NCI-H2029 (cell line): ENCODE measurements at regions not wholly inside any gene's neighbourhood (a gene's known extent, or its start where the extent isn't known, plus 50 kb on each side); places are given as distances from the start of the nearest gene placed in this dataset.
A peak's percentile ranks its signal among the peaks of the same experiment; 100 is the strongest.

Experiments used
- DNase-seq: peaks from one replicate; lab custom pipeline; 2025; lab: John Stamatoyannopoulos, UW

DNA sequence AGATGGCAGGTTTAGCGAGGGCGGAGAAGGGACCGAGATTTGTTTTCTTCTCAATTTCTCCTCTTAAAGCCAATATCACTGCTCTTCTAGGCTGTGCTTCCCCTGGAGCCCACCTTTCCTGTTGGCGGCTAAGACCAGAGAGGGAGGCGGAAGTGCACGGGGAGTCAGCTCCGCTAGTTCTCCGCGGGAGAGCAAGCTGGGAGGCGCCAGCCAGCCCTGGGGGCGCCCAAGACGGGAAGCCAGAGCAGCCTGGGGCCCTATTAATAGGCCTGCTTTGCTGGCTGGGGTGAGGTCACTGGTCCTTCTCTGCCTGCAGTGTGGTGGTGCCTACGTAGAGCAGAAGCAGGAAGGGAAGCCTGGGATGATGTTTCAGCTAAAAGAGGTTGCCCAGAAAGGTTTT is 61.6 kb downstream of the LSM5 start:
- DNase-seq: no peak

DNA sequence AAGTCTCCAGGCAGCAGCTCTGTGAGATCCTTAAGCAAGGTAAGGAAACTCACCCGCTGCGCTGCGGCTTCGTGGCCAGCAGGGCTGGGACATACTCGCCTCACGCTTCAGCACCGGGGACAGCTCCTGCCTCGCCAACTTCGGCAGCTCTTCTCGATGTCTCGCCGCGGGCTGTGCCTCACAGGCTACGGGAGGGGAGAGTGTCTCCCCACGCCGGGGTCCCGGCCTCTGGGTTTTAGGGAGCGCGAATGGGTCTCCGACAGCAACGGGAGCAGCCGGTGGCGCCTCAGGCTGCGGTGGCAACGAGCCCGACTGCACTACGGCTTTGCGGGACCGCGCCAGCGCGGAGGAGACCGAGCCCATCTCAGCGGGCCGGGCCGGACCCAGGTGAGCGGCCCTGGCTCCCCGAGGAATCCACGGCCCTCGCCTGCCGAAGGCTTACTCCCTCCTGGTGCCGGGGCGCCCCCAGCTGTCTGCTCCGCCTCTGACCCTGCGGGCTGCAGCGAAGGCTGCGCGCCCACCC is 62.4 kb downstream of the LSM5 start:
- DNase-seq: peak; percentile 15

DNA sequence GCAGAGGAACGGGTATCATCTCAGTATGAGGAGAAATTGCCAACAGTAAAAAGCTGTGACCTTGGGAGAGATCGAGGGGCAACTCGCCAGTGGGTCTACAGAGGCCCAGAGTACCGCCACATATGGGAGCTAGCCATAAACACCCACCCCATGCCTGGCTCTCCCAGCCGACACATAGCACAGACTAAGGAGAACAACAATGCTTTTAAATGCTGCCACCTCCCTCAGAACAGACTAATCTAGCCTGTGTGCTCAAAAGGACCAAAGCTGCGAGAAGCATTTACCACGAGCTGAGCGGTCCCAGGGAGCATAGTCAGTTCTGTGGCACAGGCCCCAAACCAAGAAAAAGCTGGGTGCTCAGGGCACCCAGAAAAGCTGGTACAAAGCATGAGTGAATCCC is 73.3 kb downstream of the LSM5 start:
- no peak for DNase-seq

DNA sequence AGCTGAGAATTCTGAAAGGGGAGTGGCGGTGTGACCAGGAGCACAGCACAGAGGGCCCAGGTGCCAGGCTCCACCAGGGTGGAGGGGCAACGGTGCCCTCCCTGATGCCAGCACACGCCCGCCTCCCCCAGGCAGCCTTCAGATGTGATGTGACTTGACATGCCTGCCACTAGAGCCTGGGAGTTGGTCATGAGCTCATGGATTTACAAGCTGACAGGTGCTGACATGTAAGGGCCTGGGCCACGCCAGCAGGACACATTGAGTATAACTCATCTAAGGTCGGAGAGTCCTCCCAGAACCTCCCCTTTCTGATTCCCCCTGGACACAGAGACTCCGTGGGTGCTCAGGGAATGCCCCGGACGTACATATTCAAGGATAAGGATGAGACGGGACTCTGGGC is 74.2 kb downstream of the LSM5 start:
- DNase-seq: no peak

DNA sequence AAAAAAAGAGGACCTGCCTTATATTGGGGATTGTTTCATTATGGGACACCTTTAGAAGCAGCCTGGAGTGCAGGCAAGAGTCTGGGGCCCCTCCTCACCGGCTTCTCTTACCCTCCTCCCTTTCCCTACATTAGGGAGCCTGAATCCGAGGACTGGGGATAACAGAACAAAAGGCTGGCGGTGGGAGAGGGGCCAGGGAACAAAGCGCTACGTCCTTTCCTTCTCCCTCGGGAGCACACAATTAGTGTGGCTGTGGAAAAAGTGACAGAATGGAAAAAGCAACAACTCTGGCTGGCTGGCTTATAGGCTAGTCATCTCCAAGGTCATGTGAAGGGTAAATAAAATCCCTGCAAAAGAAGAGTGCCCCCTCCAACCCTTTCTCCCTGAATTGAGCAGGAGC is 74.7 kb downstream of the LSM5 start:
- DNase-seq: no peak

DNA sequence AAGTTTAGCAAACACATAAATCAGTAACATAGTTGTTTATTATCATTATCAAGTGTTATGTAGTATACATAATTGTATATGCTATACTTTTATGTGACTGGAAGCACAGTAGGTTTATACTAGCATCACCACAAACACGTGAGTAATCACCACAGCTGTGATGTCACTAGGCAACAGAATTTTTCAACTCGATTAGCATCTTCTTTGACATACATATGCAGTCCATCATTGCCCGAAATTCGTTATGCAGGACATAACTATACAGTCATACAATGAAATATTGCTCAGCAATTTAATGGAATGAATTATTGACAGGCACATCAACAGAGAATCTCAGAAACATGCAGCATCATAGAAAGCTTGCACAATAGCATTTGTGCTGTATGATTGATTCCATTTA is 77.7 kb downstream of the LSM5 start:
- no peak for DNase-seq

DNA sequence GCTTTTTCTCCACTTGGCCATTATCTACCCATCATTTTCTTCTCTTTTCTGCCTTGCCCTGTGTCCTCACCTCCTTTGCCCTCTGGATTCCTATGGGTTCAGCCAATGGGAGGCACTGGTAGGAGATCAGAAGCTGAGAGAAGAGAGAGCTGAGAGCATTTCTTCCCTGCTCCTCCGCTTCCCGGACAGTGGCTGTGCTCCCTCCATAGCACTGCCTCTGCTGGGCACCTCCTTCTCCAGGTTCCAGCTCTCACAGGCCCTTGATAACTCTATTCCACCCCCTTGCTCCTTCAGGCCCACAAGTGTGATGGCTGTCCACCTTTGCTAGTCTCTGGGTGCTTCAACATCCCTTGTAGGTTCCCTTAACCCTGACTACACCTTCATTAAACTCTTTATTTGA is 79.6 kb downstream of the LSM5 start:
- no peak for DNase-seq

DNA sequence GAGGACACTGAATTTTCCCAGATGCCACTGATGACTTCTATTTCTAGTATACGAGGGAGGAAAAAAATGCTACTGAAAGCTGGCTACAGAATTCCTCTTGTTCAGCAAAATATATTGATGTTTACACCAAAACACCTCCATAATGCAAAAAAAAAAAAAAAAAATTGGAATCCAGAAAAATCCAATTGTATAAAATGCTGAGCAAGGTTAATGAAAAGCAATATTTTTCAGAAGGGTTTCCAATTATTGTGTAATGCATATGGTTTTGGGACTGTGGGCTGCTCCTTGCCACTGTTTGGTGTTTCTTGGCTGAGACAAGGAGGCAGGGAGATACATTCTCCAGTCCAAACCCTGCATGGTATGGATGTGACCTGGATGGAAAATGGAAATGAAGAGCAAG is 83.8 kb downstream of the LSM5 start:
- no peak for DNase-seq

DNA sequence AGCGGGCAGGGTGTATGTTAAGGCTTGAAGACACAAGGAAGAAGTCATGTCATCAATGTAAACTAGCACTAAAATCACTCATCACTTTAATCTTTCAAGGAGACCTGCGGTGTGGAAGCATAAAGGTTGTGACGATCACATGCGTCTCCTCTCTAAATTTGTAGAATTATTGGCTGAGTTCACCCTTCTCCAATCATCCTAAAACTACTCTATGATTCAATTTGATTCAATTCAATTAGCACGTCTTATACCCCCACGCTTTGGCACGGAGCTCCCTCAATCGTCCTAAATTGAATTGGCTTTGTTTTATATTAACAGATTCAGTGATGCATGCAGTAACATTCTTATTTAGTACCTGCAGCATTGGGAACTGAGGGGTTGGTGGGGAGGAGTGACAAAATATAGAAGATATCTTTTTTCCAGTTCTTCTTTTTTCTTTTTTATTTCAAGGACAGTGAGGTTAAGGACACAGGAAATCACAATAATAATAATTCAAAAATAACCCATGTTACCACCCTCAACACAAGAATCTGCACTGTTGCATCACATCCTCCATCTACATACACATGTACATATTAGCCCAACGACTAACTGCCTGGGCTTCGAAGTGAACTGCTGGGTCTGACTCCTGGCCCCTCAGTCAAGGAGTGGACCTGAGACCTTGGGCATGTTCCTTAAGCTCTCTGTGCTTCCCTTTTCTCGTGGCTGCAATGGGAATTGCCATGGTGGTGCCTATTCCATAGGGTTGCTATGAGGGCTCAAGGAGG is 86.5 kb downstream of the LSM5 start:
- no peak for DNase-seq

DNA sequence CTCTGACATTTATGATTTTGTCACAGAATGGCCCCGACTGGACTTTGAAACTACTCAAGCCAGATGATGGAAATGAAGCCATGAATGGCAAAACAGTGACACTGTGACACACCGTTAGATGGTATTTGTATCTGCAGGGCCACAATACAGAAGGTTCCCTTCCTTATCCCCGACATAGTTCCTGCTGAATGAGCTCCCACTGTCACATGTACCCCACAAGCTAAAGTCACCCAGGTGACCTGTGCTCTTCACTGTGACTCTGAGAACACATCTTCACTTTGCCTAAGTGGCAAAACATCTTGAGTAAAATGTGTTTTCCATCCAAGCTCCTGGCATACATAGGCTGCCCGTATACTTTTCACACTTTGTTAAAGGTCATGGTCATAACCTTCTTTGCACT is 89.5 kb downstream of the LSM5 start:
- no peak for DNase-seq

DNA sequence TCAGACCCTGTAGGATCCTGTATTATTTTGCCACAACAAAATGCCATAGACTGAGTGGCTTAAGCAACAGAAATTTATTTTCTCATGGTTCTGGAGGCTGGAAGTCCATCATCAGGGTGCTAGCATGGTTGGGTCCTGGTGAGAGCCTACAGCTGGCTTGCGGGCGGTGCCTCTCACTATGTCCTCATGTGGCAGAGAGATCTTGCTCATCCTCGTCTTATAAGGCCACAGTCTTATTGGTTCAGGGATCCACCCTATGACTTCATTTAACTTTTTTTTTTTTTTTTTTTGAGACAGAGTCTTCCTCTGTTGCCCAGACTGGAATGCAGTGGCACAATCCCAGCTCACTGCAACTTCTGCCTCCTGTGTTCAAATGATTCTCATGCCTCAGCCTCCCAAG is 90.9 kb downstream of the LSM5 start:
- no peak for DNase-seq

DNA sequence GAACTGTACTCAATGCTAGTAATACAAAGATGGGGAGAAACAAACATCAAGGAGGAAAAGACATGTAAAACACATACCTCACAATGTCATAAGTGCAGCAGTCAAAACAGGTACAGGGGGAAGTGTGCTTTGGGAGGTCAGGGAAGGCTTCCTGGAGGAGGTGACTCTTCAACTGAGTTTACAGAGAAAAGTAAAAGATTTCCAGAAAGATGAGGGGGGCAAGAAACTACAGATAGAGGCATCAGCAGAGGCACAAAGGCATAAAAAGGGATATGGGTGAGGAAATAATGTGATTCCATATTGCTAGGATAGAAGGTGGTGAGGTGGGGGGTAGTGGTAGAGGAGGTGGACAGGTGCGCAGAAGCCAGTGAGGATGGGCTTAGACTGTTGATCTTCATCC is 95.0 kb downstream of the LSM5 start:
- DNase-seq: no peak

DNA sequence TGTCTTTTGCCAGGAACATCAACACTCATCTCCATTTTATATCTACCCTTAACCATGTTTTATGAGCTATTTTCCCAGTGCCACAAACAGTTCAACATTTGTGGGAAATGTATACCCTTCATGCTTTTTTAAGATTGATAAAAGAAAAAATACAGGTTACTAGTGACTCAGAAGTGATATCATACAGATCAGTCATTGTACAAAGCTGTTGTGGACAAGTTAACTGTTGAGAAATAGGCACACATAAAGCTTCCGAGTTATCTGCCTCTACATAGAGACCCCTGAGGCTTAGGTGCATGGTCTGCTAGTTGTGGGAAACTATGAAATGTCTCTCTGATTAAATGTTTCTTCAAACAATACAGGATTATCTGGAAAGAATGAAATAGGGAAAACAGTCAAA is 96.3 kb downstream of the LSM5 start:
- DNase-seq: no peak

DNA sequence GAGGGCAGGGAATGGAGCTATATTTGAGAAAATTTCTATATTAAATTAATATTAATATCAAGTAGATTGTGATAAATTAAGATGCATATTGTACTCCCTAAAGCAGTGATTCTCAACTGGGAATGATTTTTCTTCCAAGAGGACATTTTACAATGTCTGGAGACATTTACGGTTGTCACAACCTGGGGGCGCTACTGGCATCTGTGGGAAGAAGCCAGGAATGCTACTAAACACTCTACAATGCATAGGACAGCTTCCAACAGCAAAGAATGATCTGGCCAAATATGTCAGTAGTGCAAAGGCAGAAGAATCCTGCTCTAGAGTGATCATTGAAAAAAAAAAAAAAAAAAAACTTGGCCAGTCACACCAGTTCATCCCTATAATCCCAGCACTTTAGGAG is 100.0 kb downstream of the LSM5 start:
- no peak for DNase-seq

DNA sequence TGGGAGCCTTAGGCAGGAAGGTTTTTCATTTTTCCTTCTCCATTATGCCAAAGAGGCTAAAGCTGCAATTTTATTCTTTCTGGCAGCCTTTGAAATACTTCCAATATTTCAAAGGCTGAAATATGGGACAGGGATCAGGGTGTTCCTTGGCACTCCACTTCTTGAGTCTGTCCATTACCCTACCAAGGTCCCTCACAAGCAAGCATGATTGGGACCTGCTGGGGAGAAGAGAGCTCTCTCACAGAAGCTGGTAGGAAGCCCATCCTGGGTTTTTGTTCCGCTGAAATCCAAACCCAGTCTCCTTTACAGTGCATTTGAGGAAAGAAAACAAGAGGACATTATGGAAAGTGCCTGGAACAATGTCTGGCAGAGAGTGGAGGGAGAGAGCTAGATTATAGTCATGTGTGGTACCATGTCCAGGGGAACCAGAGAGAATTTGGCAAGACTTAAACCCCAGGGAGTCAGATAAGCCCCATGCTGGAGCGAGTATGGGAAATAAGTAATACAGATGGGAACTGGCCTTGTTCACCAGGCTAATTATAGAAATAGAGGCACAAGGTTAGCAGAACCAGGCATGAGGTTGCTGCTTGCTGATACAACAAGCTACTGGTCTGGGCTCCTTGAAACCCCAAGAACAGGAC is 104.7 kb downstream of the LSM5 start:
- no peak for DNase-seq

DNA sequence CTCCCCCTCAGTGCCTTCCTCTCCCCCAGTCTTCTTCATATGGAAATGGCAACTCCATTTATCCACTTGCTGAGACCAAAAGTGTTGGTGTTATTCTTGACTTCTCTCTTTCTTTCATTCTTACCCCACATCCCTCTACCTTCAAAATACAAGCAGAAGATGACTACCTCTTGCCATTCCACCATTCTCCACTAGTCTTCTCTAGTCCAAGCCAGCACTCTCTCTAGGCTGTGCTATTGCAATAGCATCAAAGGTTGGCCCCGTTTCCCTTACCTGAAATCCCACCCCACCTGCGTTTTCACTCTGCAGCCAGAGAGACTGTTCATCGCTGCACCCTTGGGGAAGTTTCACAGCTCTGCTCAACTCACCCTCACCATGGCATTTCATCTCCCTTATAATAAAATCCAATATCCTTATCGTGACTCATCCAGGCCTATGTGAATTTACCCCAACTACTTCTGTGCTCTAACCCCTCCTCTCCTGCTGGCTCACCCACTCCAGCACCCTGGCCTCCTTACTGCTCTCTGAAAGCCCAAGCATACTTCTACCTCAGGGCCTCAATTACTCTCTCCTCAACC is 109.1 kb downstream of the LSM5 start:
- DNase-seq: no peak

DNA sequence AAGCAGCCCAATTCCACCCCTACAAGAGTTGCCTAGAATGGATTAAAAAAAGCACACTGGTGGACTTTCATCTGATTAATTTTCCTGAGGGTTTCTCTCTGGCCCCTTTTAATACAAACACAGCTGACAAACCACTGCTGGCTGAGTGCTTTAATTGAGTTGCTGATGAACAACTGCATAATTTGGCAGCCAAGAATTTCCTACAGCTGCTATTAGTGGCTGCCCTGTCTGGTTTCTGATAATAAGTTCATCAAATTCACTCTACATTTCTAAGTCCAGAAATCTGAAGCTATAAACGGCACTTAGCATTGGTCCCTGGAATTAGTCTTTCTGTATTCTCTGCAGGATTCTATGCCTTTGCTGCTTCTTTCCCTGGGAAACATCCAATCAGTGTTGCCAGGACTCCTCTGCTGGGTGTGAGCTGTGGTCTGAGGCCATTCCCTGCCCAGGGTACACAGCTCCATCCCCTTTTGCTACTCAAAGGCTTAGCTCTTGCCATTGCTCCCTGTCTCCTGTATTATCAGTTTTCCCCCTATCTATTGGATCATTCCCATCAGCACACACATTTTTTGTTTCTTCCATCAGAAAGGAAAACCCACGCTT is 110.6 kb downstream of the LSM5 start:
- no peak for DNase-seq

DNA sequence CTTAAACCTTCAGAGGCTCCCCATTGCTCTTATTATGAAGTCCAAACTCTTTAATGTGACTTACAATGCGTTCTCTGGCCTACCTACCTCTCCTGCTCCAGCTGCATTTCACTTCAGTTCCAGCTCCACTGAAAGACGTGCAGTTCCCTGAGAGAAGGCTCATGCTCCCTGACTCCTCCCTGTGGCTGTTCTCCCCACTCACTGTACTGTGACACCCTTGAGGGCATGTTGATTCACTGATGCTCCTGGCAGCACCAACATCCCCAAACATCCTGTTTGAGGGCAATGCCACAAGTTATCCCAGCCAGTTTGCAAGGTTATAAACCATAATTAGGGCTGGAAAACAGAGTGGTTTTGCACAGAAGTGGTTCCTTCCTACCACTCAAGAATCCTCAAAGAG is 111.2 kb downstream of the LSM5 start:
- no peak for DNase-seq

DNA sequence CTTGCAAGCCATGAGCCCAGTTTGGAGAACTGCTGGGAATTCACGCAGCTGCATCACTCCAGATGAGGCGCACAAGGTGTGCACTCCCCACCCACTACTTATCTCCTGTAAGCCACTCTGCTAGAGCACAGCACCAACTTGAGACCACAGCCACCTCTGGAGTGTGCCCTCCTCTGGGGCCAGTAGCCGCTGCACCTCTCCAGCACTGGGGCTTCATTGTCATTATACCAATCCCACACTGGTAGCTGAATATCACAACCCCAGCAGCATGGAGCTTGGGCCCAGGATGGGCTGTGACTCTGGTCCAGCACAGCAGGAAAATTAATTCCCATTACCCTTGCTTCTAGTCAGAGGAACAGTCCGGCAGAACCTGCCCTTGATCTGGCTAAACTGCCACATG is 125.6 kb downstream of the LSM5 start:
- DNase-seq: no peak

DNA sequence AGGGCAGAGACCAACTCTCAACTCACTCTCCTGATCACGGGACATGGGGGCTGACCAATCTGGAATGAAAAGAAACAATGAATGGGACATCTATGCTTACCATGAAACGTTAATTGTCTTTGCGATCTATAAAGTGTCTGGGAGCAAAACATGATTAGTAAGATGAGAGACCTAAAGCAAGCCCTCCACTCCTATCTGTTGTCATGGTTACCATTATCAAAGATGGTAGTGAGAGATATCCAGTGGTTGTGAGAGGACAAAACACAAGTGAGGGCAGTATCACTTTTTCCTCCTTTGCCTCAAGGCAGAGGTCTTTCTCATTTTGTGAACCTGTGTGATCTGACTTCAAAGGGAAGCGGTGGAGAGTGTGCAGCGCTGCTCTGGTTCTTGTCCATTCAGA is 130.1 kb downstream of the LSM5 start:
- no peak for DNase-seq

DNA sequence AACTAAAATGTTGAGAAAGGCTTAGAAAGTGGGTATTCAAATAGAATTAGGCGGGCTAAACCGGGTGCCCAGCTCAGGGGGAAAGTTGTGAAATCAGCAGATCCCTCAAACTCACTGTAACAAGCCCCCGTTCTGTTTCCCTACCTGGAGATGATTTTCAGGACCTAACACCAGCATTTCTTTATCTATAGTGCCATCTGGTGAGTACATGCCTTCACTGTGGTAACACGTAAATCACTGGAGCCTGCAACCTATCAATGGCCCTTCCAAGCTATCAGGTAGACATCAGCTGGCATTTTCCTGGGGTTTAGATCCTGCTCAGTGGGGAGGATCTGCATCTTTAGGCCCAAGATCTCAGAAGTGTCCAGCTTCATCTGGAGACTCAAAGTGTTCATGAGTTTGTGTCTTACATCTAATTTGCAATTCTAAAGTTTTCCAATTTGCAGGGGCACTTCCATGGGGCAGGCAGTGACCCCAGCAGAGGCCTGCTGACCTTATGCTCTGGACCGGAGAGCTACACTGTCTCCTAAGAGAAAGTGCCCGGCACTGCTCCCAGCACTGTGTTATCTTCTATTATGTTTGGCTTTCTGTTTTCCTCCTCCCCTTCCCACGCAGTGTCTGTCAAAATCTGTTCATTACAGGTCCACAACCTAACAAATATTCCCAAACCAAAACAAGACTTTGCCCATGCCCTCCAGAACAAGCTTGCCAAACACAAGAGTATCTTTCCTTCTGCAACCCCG is 132.5 kb downstream of the LSM5 start:
- DNase-seq: no peak

DNA sequence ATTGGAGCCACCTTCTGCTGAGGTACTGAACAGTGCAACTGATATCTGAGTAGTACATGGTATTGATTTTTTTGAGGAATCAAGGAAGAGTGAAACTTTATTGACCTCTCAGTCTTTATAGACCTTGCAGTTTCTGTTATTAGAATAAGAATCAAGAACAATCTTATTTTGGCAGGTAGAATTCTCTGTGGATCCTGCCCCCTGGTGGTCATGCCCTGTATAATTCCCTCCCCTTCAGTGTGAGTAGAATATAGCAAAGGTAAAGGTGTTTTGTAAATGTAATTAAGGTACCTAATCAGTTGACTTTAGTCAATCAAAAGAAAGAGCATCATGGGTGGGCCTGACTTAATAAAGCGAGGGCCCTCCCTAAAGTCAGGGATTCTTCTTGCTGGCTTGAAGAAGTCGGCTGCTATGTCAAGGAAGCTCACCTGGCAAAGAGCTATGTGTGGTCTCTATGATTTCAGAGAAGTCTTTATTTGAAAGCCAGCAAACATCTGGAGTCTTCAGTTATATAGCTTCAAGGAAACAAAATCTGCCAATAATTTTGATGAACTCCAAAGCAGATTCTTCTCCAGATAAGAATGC is 142.8 kb downstream of the LSM5 start:
- peak; percentile 3 for DNase-seq
